ENCODE measurements at regions not wholly inside any gene's neighbourhood (a gene's known extent, or its start where the extent isn't known, plus 50 kb on each side); places are given as distances from the start of the nearest gene placed in this dataset.

- TF ChIP-seq TAF1 (IDR thresholded peaks at IDR 0.05; ENCODE audit: borderline replicate concordance, insufficient read depth, low read length) (no peak), FOXP2 (optimal IDR thresholded peaks at IDR 0.05; ENCODE audit: borderline replicate concordance, extremely low read depth, extremely low read length, insufficient read depth) (no peak), POLR2AphosphoS5 (IDR thresholded peaks at IDR 0.05; ENCODE audit: low read depth, low read length) (no peak), REST (IDR thresholded peaks at IDR 0.05; ENCODE audit: insufficient read depth in 1 of 2, low read depth in 2 of 2, low read length in 2 of 2) (no peak), SIN3A (IDR thresholded peaks at IDR 0.05; ENCODE audit: borderline replicate concordance, insufficient read depth, low read length) (no peak)
Measured at GRCh38 chr10:70990681-70991080, 102.3 kb upstream of the PCBD1 start.

- TF ChIP-seq FOXP2 (optimal IDR thresholded peaks at IDR 0.05; ENCODE audit: borderline replicate concordance, extremely low read depth, extremely low read length, insufficient read depth) (no peak), TAF1 (IDR thresholded peaks at IDR 0.05; ENCODE audit: borderline replicate concordance, insufficient read depth, low read length) (no peak), REST (IDR thresholded peaks at IDR 0.05; ENCODE audit: insufficient read depth in 1 of 2, low read depth in 2 of 2, low read length in 2 of 2) (no peak), SIN3A (IDR thresholded peaks at IDR 0.05; ENCODE audit: borderline replicate concordance, insufficient read depth, low read length) (no peak), POLR2AphosphoS5 (IDR thresholded peaks at IDR 0.05; ENCODE audit: low read depth, low read length) (no peak)
Measured at GRCh38 chr10:70991140-70992124, 103.1 kb upstream of the PCBD1 start.

- TF ChIP-seq FOXP2 (optimal IDR thresholded peaks at IDR 0.05; ENCODE audit: borderline replicate concordance, extremely low read depth, extremely low read length, insufficient read depth) (no peak), SIN3A (IDR thresholded peaks at IDR 0.05; ENCODE audit: borderline replicate concordance, insufficient read depth, low read length) (no peak), POLR2AphosphoS5 (IDR thresholded peaks at IDR 0.05; ENCODE audit: low read depth, low read length) (no peak), TAF1 (IDR thresholded peaks at IDR 0.05; ENCODE audit: borderline replicate concordance, insufficient read depth, low read length) (no peak), REST (IDR thresholded peaks at IDR 0.05; ENCODE audit: insufficient read depth in 1 of 2, low read depth in 2 of 2, low read length in 2 of 2) (no peak)
Measured at GRCh38 chr10:70992436-70992835, 104.1 kb upstream of the PCBD1 start.

- TF ChIP-seq TAF1 (IDR thresholded peaks at IDR 0.05; ENCODE audit: borderline replicate concordance, insufficient read depth, low read length), result no peak
- no peak for TF ChIP-seq SIN3A (IDR thresholded peaks at IDR 0.05; ENCODE audit: borderline replicate concordance, insufficient read depth, low read length)
- no peak for TF ChIP-seq FOXP2 (optimal IDR thresholded peaks at IDR 0.05; ENCODE audit: borderline replicate concordance, extremely low read depth, extremely low read length, insufficient read depth)
- no peak for TF ChIP-seq REST (IDR thresholded peaks at IDR 0.05; ENCODE audit: insufficient read depth in 1 of 2, low read depth in 2 of 2, low read length in 2 of 2)
- TF ChIP-seq POLR2AphosphoS5 (IDR thresholded peaks at IDR 0.05; ENCODE audit: low read depth, low read length), result no peak
Measured at GRCh38 chr10:70993051-70993450, 104.7 kb upstream of the PCBD1 start.

Measured in PFSK-1 (cell line).